Limb (tissue), 2 donors: ENCODE measurements at regions not wholly inside any gene's neighbourhood (a gene's known extent, or its start where the extent isn't known, plus 50 kb on each side); places are given as distances from the start of the nearest gene placed in this dataset.

Source experiments
- DNase-seq, 2 donors: peaks; one replicate each; pipeline ENCODE4 v3.0.0-alpha.2; 2016; ENCODE audit errors: extremely low spot score in 2 of 2

- no peak for DNase-seq
Measured at GRCh38 chr4:96173756-96174155, 333.9 kb downstream of the PDHA2 start.

GRCh38 chr4:96175871-96176270, 336.0 kb downstream of the PDHA2 start:
- no peak for DNase-seq

DNA sequence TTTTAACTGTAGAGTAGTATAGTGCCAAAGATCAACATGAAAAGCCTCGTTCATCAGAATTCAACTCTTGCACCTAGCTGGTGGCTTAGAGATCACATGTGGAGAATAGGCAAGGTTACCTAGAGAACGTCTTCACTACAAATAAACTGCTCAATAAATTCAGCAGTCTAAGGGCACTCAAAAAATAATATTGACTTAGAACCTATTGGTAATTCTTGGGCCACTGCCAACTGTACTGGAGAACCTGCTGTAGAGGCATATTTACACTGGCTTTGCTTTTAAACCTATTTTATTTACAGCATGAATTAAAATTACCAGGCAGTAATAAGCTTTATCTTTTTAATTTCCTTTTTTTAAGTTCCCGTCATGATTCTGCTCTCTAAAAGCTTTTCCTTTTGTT, 343.7 kb downstream of the PDHA2 start:
- no peak for DNase-seq

- no peak for DNase-seq
Measured at GRCh38 chr4:96186593-96186992, 346.7 kb downstream of the PDHA2 start.

GRCh38 chr4:96189761-96190160, 349.9 kb downstream of the PDHA2 start:
- no peak for DNase-seq

- no peak for DNase-seq
Measured at GRCh38 chr4:96193061-96193460, 353.2 kb downstream of the PDHA2 start.

- no peak for DNase-seq
Measured at GRCh38 chr4:96194993-96195392, 355.1 kb downstream of the PDHA2 start.

DNA sequence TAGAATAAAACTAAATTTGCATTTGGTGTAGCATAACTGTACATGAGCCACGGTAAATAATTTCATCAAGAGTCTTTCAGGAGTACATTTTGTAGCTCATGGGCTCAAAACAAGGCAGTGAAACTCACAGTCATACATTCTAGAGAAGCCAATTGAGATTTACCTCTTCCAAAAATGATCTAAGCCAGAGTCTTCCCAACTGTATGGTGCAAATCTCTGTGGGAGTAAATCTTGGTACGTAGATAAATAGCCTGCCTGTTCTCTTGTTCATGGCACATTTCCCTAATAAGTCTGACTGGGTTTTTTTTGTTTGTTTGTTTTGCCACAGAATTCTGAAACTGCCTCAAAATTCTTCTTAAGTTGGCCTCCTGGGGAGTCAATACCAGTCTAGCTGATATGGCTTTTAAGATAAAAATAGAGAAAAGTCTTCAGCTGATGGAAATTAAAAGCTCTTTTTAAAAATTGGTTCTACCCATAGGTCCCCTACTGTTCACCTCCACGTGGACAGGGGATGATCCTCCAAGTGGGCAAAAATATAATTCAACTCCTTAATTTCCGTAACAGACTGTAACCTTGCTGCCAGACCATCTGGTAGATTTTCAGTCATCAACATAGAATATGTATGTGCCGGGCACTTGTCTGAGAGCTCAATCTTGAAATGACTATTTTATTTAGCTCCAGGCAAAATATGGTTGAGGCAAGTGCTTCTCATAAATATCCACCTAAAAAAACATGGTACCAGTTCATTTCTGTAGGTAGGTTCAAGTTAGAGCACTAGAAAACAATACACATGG, 365.4 kb downstream of the PDHA2 start:
- no peak for DNase-seq

- no peak for DNase-seq
Measured at GRCh38 chr4:96227515-96227914, 387.6 kb downstream of the PDHA2 start.

DNA sequence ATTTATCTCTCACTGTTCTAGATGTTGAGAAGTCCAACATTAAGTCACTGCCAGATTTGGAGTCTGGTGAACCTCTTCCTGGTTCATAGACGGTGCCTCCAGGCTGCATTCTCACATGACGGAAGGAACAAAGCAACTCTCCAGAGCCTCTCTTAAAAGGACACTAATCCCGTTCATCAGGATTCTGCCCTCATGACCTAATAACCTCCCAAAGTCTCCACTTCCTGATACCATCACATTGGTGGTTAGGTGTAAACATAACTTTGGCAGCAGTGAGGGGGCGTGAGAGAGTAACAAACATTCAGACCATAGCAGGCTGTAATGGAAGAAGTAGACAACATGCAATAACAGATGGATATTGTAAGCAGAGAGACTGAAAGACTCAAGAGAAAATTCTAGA, 388.6 kb downstream of the PDHA2 start:
- no peak for DNase-seq

DNA sequence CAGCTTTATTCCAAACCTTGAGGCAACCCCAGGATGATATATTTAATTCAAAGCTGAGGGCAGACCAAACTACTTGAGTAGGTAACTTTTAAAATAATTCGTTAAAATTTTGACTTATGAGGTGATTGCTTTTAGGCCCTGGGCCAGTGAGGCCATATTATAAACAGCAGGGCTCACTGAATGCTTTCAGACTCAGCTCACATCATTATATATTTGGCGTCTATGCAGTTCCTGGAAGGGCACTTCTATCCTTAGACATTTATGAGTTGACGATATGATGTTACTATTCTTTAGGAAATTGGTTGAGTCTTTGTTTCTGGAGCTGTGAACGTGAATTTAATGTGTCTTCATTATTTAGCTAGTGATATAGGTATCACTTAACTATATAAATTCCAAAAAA, 400.1 kb downstream of the PDHA2 start:
- DNase-seq: no peak

GRCh38 chr4:96241819-96242218, 401.9 kb downstream of the PDHA2 start:
- DNase-seq: no peak

- DNase-seq: no peak
Measured at GRCh38 chr4:96247096-96247495, 407.2 kb downstream of the PDHA2 start.

- no peak for DNase-seq
Measured at GRCh38 chr4:96248225-96248624, 408.3 kb downstream of the PDHA2 start.

DNA sequence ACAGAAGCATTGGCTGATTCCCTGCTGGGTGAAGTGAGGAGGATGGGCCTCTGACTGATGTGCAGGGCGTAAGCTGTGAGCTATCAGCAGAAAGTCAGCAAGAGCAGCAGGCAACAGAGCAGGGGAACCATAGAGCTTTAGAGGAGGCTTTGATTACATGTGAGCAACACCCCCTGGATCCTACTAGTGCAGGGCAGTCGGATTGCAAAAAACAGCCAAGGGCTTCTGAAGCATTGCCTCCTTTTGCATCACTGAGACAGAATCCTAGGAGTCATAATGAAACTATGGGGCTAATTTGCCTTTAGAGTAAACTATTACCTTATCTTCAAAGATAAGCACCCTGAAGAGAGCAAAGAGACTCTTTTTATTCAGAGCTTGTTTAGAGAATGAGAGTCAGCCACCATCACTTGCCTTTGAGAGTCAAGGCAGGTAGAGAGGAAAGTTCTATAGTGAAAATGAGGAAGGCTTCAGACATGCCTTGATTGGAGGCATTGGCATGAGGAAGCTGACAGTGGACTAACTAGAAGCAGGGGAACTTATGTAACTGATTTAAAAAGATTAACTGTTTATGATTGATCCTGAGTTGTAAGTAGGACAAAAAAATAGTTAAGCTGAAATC, 420.3 kb downstream of the PDHA2 start:
- DNase-seq: no peak

DNA sequence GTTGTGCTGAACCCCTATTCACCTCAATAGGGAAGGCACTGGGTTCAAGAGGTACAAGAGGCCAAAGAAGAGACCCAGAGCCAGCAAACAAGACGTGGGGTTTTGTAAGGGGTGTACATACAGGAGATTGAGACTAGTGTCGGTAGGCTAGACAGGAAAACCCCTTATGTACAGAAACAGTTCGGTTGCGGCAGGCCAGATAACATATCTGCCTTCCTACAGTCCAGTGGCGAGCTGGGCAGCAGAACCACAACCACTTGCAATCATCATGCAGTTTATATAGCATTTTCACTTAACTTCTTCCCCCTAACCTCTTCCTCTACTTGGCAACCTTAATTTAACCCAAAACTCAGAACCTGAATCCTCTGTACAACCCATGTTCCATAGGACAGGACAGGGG, 422.2 kb downstream of the PDHA2 start:
- DNase-seq: no peak

GRCh38 chr4:96263291-96263690, 423.4 kb downstream of the PDHA2 start:
- no peak for DNase-seq

DNA sequence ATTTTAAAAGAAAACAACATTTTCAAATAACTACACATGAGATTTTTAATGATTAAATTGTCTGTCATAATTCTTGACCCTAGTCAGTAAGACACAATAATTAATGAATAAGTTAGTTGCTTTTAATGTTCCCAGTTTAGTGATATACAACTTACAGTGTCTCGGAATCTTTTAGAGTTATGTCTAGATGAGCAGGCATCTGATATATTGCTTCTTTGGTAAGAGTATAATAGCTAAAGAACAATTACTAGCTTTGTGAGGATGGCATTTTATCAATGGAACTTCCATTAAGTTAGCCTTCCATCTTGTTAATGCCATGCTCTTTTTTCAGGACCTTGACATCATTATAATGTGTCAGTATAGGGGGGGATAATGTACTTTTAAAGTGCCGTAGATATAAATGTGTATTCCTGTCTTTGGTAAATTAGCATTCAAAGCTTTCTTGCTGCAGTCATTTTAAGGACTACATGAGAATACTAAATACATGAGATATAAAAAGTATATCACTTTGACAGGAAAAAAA, 425.1 kb downstream of the PDHA2 start:
- no peak for DNase-seq

DNA sequence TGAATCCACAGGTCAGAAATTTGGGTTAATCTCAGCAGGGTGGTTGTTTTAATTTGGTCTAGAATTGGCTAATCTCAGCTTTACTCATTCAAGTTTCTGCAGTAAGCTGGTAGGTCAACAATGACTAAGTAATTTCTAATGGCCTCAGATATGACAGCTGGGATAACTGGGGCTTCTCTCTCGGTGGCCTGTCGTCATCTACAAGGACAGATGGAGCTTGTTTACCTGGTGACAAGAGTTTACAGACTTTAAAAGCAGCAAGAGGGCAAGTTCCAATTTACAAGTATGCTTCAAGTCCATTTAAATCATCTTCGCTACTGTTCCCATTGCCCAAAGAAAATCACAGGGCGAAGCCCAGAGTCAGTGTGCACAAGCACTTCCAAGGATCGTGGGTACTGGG, 453.9 kb downstream of the PDHA2 start:
- no peak for DNase-seq

DNA sequence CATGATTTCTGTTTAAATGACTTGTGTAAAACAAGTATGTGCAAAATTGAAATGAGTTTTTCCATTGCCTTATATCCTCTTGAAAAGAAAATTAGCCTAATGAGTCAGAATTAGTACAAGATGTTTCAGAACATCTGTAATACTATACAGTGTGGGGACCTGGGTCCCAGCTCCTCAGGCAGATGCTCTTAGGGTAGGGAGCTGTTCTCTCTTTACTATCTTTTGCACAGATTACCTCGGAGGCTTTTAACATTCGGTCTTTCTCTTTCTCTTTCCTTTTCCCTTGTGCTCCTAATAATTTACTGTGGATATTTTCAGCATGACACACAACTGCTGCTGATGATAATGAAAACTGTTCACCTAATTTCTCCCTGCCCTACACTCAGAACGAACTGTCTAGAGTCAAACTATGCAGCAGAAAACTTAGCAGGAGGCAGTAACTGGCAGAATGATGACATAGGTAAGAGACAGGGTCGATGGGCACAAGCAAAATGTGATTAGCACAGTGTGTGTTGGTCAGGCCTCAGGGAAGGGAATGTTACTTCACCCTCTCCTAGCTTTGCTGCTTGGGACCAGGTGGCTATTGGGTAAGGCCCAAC, 455.3 kb downstream of the PDHA2 start:
- no peak for DNase-seq

DNA sequence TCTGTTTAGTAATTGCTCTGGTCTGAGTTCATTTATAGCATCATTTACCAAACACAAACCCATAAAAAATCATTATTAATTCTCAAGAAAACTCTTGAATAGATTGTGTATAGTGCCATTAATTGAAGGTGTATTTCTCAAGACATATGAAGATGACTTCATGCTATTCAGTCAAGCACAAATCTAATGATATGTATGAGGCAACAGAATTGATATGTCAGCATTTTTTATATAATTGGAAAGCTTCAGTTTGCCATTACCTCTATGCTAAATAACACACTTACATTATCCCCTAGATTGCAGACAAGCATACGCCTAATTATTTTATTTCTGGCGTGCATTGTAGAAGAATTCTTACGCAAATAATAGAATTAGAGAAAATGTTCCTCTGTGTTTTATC, 461.8 kb downstream of the PDHA2 start:
- no peak for DNase-seq

- DNase-seq: no peak
Measured at GRCh38 chr4:96305030-96305429, 465.1 kb downstream of the PDHA2 start.
